ENCODE measurements at regions not wholly inside any gene's neighbourhood (a gene's known extent, or its start where the extent isn't known, plus 50 kb on each side); places are given as distances from the start of the nearest gene placed in this dataset.

GRCh38 chr16:73717266-73717974 lies 579.2 kb upstream of the PSMD7 start:
- TF ChIP-seq, protein P1, sequence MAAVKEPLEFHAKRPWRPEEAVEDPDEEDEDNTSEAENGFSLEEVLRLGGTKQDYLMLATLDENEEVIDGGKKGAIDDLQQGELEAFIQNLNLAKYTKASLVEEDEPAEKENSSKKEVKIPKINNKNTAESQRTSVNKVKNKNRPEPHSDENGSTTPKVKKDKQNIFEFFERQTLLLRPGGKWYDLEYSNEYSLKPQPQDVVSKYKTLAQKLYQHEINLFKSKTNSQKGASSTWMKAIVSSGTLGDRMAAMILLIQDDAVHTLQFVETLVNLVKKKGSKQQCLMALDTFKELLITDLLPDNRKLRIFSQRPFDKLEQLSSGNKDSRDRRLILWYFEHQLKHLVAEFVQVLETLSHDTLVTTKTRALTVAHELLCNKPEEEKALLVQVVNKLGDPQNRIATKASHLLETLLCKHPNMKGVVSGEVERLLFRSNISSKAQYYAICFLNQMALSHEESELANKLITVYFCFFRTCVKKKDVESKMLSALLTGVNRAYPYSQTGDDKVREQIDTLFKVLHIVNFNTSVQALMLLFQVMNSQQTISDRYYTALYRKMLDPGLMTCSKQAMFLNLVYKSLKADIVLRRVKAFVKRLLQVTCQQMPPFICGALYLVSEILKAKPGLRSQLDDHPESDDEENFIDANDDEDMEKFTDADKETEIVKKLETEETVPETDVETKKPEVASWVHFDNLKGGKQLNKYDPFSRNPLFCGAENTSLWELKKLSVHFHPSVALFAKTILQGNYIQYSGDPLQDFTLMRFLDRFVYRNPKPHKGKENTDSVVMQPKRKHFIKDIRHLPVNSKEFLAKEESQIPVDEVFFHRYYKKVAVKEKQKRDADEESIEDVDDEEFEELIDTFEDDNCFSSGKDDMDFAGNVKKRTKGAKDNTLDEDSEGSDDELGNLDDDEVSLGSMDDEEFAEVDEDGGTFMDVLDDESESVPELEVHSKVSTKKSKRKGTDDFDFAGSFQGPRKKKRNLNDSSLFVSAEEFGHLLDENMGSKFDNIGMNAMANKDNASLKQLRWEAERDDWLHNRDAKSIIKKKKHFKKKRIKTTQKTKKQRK (IDR thresholded peaks at IDR 0.05; ENCODE audit: low read depth, low read length) = no peak
- no peak for TF ChIP-seq POLR2A (IDR thresholded peaks at IDR 0.05; ENCODE audit: low read depth, low read length)
- TF ChIP-seq CEBPB (IDR thresholded peaks at IDR 0.05; ENCODE audit: borderline replicate concordance in 1 of 2, low read depth in 2 of 2, low read length in 2 of 2) = no peak
- TF ChIP-seq CHD2 (IDR thresholded peaks at IDR 0.05; ENCODE audit: borderline replicate concordance, low read depth, low read length) = no peak
- TF ChIP-seq CBX3 (IDR thresholded peaks at IDR 0.05; ENCODE audit: borderline replicate concordance, low read depth) = no peak
- no peak for TF ChIP-seq TCF7 (IDR thresholded peaks at IDR 0.05; ENCODE audit: borderline replicate concordance)
- TF ChIP-seq POLR2AphosphoS5 (IDR thresholded peaks at IDR 0.05; ENCODE audit: low read length) = no peak
